IPS-NIHi7 (cell line): ENCODE measurements at regions not wholly inside any gene's neighbourhood (a gene's known extent, or its start where the extent isn't known, plus 50 kb on each side); places are given as distances from the start of the nearest gene placed in this dataset.
"Not testable (repeated sequence)": the region's sequence is repeated elsewhere in the genome, so short reads cannot be mapped to it uniquely, and the experiment has no call there.

Experiments used
- DNase-seq: peaks from one replicate; pipeline ENCODE4 v3.0.0; 2012; ENCODE audit warnings: mixed read lengths; ENCODE audit errors: extremely low spot score

DNA sequence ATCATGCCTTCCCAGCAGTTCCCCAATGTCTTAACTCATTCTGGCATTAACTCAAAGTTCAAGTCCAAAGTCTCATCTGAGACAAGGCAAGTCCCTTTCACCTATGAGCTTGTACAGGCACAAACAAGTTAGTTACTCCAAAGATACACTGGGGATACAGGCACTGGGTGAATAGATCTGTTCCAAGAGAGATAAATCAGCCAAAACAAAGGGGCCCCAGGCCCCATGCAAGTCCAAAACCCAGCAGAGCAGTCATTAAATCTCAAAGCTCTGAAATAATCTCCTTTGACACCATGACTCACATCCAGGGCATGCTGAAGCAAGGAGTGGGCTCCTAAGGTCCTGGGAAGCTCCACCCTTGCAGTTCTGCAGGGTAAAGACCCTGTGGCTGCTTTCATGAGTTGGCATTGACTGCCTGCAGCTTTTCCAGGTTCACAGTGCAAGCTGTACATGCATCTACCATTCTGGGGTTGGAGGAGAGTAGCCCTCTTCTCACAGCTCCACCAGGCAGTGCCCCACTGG, 332.2 kb upstream of the KIF2B start:
- no peak for DNase-seq

DNA sequence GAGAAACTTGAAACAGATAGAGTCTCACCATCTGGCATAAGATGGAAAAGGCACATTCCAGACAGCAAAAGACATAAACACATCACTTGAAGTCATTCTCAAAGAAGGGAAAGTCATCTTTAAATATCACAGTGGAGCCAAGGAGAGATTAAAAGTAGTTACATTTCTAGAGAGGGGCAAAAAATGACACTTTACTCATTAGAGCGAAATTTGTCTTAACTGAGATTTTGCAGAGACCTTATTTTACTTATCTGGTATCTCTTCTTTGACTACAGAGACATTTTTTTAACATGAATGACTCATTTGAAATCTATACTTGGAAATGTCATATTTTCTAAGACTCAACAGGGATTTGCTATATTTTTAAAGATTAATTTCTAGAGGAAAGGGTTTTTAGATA, 339.0 kb upstream of the KIF2B start:
- DNase-seq, result no peak

DNA sequence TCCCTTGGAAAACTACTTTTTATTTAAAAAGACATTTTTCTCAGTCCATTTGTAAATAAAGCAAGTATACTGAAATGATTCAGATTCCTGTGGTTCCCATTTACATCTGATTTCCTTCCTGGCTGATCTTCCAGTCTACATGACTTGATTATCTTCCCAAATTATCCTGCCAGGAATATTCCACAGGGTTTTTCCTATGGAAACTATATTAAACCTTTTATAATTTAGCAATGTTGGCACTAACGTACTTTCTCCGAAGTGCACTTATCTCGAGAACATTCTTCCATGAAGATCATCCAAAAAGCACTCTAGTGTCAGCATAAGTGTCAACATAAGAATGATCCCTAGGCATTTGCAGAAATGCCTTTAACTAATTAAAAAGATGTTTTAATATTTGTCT, 347.7 kb upstream of the KIF2B start:
- DNase-seq, result no peak

DNA sequence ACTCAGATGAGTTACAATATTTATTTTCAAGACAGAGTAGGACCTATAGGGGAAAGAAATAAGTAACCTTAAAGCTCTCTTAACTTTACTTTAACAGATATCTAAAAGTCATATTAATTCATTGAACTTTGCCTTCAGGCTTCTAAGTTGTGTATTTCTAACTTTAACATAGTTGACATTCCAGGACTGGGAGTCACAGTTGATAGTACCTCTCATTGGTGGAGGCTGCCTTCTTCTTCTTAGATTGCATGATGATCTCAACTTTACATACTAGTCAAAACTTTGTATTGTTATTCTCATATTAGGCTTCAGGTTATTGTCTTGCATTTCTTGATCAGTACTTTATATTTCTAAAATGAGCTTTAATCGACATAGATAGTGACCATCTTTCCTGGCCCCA, 350.1 kb upstream of the KIF2B start:
- DNase-seq, result no peak

DNA sequence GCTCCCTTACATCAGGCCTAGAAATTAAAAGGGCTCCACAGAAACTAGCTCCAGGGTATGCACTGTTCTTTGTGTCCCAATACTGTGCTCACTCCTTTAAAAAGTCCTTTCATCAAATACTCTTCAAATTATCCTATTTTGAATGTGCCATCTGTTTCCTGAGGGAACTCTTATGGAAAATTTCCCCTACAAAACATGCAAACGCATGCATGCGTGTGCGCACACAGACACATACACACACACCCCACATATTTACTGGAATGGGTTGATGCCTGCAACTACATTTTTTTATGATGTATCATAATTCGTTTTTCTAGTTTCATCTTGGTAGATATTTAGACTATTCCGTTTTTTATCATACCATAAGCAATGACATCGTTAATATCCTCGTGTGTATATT, 351.2 kb upstream of the KIF2B start:
- no peak for DNase-seq

DNA sequence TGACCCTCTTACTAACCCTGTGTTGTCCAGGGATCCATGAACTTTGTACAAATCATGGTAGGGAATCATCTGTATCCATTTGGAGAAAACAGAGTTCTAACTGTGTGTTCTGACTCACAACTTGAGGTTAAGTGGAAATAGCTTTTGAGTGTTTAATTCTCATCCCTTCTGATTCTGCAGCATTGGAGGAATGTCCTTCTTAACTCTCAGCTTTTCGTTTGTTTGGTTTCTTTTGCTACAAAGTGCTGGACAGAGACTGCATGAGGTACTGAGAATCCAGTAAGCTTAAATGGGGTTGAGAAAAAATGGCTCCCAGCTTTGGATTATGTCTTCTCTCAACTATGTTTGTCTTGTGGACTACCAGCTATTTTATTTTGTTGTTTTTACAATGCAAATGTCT, 352.1 kb upstream of the KIF2B start:
- no peak for DNase-seq

DNA sequence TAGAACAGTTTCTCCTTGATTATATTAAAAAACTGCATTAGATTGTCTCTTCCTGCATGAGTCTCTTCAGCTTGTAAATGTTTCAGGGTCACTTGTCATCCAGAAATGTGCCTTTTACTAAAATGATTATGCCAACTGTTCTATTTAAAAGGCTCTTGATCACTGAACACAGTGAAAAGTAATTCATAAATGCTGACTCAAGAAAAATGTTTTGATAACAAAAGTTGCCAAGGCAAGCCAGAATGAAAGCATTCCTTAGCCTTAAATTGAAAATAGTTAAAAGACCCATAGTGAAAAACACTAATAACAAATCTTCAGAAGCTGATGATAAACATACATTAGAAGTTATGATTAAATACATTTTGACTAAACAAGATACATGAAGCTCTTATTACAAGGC, 356.0 kb upstream of the KIF2B start:
- DNase-seq, result no peak

DNA sequence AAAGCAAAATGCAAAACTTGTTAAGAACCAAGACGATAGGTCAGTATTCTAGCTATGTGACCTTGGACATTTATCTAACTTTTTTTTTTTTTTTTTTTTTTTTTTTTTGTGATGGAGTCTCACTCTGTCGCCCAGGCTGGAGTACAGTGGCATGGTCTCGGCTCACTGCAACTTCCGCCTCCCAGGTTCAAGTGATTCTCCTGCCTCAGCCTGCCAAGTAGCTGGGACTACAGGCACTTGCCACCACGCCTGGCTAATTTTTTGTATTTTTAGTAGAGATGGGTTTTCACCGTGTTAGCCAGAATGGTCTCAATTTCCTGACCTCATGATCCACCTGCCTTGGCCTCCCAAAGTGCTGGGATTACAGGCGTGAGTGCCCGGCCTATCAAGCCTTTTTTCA, 358.3 kb upstream of the KIF2B start:
- not testable (repeated sequence) for DNase-seq

DNA sequence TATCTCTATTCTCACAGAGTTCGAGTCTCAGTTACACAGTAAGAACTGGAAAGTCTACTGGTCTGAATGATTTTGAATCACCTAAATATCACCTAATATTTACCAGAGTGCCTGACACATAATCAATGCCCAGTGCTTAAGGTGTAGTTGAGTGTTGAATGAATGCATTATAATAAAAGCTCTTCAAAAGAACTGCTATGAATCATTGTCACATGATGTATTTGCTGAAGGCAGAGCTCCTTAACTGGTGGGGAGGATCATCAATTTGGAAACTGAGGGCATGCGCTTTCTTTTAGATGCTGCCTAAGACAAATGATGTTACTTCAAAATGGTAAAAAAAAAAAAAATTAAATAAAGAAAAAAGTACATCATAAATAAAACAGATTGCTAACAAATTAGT, 359.4 kb upstream of the KIF2B start:
- no peak for DNase-seq

DNA sequence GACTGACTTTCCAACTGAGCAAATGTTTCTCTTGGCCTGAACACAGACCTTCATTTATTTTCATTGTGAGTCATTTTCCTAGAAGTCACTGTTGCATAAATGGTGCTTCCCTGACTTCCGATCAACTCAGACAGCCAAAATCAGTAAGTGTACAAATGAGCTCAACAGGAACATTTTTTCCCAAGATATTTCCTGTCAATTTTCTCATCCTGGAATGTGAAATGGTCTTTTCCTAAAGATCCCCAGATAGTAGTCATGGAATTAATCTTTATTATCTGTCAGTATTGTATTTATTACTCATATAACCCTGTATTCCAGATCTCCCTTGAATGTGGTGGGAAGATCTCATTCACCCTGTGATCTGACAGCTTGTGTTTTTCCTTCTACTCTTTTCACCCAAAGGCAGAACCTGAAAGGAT, 360.3 kb upstream of the KIF2B start:
- DNase-seq, result no peak

DNA sequence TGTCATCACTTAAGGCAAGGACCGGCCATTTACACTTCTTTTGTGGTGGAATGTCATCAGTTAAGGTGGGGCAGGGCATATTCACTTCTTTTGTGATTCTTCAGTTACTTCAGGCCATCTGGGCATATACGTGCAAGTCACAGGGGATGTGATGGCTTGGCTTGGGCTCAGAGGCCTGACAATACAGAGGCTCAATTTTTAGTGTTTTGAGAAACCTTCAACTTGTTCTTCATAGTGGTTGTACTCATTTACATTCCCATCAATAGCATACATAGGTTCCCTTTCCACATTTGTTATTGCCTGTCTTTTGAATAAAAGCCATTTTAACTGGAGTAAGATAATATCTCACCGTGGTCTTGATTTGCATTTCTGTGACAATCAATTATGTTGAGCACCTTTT, 366.8 kb upstream of the KIF2B start:
- DNase-seq, result not testable (repeated sequence)

DNA sequence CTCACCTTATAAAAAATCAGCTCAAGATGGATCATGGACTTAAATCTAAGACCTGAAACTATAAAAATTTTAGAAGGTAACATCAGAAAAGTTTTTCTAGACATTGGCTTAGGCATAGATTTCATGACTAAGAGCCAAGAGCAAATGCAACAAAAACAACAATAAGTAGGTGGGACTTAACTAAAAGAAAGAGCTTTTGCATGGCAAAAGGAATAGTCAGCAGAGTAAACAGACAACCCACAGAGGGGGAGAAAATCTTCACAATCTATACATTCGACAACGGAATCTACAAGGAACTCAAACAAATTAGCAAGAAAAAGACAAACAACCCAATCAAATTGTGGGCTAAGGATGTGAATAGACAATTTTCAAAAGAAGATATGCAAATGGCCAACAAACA, 368.4 kb upstream of the KIF2B start:
- DNase-seq, result no peak

DNA sequence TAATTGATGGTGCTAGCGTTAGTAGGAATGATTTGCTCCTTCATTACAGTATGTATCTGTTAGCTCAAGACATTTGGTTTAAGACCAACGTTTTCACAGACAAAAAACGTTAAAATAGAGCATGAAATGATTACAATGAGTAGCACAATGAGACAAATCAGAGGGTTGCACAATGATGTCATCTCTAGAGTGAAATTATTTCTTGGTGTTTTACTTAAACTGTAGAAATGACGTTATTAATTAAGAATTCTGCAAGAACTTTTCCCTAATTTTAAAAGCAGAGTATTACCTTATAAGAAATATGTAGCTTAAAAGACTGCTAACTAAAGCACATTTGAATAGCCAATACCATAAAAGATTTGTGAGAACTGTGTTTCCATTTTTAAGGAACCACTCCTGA, 373.4 kb upstream of the KIF2B start:
- no peak for DNase-seq

DNA sequence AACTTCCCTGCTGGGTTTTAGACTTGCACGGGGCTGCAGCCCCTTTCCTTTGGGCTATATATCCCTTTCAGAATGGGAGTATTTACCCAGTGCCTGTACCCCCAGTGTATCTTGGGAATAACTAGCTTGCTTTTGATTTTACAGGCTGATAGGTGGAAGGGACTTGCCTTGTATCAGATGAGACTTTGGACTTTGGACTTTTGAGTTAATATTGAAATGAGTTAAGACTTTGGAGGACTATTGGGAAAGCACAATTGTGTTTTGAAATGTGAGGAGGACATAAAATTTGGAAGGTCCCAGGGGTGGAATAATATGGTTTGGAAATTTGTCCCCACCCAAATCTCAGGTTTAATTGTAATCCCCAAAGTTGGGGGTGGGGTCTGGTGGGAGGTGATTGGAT, 393.8 kb upstream of the KIF2B start:
- no peak for DNase-seq

DNA sequence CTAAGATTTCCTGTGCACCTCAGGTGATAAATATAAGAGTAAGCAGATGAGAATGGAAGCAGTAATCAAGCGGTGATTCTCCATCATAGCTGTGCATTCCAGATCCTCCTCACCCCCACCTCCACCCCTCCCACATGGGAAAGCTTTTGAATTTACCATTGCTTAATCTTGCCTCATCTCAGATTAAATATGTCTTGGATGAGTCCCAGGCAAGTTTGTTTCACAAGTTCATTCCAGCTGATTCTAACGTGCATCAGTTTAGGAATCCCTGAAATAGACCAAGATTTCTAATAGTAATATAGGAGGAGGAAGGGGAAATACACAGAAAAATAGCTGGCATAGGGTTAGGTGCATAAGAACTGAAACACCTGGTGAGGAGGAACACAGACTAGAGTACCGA, 396.2 kb upstream of the KIF2B start:
- DNase-seq, result no peak

DNA sequence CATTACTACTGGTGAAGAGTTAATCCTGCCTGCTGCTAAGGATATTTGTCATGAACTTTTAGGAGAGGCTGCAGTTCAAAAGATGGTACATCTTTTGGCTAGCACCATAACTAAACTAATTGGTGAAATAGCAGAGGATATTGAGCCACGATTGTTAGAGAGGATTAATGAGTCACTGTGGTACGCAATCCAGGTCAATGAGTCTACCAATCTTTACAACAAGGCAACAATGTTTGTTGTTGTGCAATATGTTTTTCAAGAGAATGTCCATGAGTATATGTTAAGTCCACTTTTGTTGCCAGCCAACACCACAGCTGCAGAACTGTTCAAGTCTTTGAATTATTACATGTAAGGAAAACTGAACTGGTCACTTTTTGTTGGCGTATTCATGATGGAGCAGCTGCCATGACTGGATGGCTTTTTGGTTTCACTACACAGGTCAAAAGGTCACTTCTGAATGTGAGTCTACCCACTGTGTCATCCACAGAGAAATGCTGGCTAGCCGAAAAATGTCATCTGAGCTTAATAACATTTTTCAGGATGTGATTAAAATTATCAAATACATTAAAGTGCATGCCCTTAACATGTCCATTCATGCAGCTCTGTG, 402.6 kb upstream of the KIF2B start:
- no peak for DNase-seq

DNA sequence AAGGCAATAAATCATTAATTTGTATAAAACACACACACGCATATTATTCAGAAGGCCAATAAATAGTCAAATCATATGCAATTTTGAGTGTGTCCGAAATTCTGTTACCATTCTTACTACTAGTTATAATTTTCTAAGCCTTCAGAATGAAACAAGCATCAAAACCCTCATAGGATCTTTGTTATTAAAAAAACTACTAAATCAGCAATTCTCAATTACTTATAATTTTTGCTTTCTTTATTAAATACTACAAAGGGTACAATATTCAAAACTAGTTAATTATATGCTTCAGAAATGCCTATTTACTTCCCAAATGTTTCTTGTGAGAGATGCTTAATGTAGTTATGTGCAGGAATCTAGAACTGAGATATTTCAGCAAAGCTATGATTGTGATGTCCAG, 413.1 kb upstream of the KIF2B start:
- no peak for DNase-seq

DNA sequence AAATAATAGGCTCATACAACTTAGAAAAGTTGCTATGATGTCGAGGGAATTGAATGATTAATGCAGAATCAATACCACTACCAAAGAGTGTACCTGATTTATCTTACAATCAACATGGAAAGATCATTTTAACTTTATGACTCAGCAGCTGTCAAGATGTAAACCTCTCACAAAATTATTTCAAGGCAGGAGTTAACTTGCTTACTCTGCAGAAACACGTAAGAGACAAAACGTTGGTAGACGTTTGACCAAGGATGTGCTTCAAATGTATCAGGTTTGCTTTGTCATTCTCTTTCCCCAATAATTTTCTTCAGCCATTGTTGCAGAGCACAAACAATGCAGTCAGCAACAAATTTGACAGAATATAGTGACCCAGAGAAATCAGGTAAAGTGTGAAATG, 415.8 kb upstream of the KIF2B start:
- no peak for DNase-seq

DNA sequence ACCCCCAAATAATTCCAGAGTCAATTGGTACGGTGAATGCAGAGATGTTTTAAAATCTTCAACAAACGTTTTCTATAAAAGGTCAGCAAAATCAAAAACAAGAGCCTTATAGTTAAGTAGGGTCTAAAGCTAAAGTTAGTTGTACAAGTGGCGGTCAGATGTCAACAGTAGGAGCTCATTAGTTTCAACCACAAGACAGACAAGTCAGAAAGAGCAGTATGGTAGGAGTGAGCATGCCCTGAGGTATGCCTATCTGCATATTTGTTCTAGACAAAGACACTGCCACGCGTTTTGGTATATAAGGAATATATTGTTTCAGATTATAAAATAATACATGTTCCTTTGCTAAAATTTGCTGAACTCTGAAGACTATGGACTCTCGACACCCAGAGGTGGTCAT, 431.5 kb upstream of the KIF2B start:
- DNase-seq, result no peak

DNA sequence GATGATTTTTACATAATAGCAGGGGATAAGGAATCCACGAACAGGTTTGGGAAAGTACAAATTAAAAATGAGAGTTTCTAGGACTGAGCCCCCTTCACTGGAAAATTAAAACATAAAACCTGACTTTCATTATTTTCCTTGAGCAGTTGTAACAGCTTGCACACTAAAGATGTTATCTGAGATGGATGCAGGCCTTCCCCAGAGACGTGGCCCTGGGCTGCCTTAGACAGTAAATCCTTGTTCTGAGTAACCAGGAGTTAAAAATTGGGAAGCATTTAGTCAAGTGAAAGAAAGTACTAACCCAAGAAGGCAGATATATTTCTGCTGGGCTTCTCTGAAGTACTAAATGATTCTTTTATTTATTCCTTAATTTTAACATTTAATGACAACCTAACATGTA, 432.2 kb upstream of the KIF2B start:
- no peak for DNase-seq

DNA sequence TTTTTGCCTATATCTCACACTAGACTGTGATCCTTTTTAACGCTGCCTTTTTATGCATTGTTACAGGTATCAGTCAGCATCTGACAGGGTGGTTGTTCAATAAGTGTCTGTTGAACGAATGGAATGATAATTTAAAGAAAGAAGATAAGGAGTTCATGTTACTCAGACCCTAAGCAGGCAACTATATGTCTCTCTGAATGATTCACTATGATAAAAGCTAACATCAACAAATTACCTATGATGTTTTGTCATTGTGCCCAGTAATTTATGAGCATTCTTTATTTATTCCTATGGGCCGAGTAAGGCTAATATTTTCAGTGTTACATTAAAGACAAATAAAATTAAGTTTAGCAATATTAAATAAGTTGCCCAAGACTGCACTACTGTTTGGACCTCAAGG, 435.0 kb upstream of the KIF2B start:
- no peak for DNase-seq

DNA sequence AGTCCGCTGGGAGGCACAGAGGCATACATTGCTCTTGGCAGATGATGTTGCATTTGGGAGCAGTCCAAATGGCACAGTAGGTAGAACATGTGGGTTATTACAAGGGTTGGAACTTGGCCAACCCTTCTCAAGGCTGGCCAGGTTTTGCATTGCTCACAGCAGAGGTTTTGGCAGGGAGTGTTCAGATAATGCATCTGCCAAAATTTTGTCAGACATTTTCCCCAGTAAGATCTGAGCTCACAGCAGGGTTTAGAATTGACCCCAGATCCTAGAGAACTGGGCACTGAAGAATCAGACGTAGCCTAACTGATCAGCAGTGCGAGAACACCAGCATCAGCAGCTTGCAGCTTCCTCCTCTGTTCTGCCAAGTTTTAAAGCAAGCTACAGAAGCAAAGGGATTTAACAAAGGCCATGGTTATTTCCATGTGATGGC, 468.8 kb upstream of the KIF2B start:
- peak; percentile 12 for DNase-seq

DNA sequence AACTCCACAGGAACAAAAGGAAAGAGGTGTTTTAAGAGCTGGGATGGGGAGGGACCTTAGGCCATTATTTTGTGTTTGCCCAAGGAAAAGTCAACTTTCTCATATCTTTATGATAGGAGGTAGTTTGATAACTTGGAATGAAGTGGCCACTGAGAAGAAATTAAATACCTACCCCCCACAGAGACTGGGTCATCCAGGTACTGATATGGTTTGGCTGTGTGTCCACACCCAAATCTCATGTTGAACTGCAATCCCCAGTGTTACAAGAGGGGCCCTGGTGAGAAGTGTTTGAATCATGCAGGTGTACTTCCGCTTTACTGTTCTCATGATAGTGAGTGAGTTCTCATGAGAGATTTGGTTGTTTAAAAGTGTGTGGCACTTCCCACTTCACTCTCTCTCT, 477.9 kb upstream of the KIF2B start:
- DNase-seq, result no peak

DNA sequence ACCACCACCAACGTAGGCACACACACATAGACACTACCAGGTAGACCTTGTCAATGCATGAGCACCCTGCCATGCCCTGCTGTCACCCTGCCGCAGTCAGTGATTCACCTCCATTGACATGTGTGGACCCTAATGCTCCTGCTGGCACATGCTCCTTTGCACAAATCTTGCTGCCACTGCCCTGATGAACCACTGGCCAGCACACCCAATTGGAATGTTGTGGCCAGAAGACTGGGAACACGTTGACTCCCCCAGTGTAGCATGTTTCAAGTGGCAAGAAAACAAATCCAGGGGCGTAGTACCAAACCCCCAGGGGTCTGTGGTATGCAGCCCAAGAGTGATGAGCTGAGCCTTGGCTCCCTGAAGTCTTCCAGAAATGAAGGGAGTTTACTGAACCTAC, 486.4 kb upstream of the KIF2B start:
- no peak for DNase-seq
